Endothelial cell (in vitro differentiated cells): ENCODE measurements at regions not wholly inside any gene's neighbourhood (a gene's known extent, or its start where the extent isn't known, plus 50 kb on each side); places are given as distances from the start of the nearest gene placed in this dataset.

ENCODE experiments used
- DNase-seq: peaks from one replicate; pipeline ENCODE4 v3.0.0; 2021; ENCODE audit warnings: low spot score
- H3K27ac Mint-ChIP-seq: one replicate; pipeline ENCODE4 v1.8.0; 2021; ENCODE audit warnings: mixed read lengths, inconsistent platforms; ENCODE audit not compliant: unreplicated experiment
- H3K27me3 Mint-ChIP-seq: one replicate; pipeline ENCODE4 v1.8.0; 2021; ENCODE audit warnings: mild to moderate bottlenecking, moderate library complexity, mixed read lengths, inconsistent platforms; ENCODE audit not compliant: unreplicated experiment
- H3K36me3 Mint-ChIP-seq: one replicate; pipeline ENCODE4 v1.8.0; 2021; ENCODE audit warnings: mild to moderate bottlenecking, low read depth, mixed read lengths, inconsistent platforms; ENCODE audit not compliant: unreplicated experiment
- H3K4me1 Mint-ChIP-seq: one replicate; pipeline ENCODE4 v1.8.0; 2021; ENCODE audit warnings: mild to moderate bottlenecking, mixed read lengths, inconsistent platforms; ENCODE audit not compliant: unreplicated experiment
- H3K4me3 Mint-ChIP-seq: one replicate; pipeline ENCODE4 v1.8.0; 2021; ENCODE audit warnings: mild to moderate bottlenecking, mixed read lengths, inconsistent platforms; ENCODE audit not compliant: unreplicated experiment
- H3K9me3 Mint-ChIP-seq: one replicate; pipeline ENCODE4 v1.8.0; 2021; ENCODE audit warnings: mixed read lengths, inconsistent platforms; ENCODE audit not compliant: unreplicated experiment
- CTCF ChIP-seq: fragments of 200-600 bp; sonication (generic); IDR thresholded peaks from one replicate; pipeline ENCODE4 v1.5.0; 2021; ENCODE audit warnings: antibody characterized with exemption; ENCODE audit not compliant: unreplicated experiment

- no peaks in the 10 kb centered on the region for H3K27me3 Mint-ChIP-seq
- peaks cover 7% of the 10 kb centered on the region for H3K9me3 Mint-ChIP-seq
- no peak overlapping the region for H3K27ac Mint-ChIP-seq
- DNase-seq = no peak
- TF ChIP-seq CTCF = no peak
- no peaks in the 10 kb centered on the region for H3K36me3 Mint-ChIP-seq
- no peaks in the 10 kb centered on the region for H3K4me1 Mint-ChIP-seq
- H3K4me3 Mint-ChIP-seq = no peak overlapping the region
Observed at GRCh38 chr2:52502476-52502860, 1265.1 kb upstream of the CHAC2 start.

GRCh38 chr2:52501715-52502475 lies 1265.7 kb upstream of the CHAC2 start:
- DNase-seq = no peak
- Mint-ChIP-seq H3K27me3 (no peaks in the 10 kb centered on the region), H3K4me1 (no peaks in the 10 kb centered on the region), H3K9me3 (peaks cover 7% of the 10 kb centered on the region), H3K27ac (no peak overlapping the region), H3K36me3 (peaks cover 3% of the 10 kb centered on the region), H3K4me3 (no peak overlapping the region)
- TF ChIP-seq CTCF = no peak

- no peak for TF ChIP-seq CTCF
- peaks cover 4% of the 10 kb centered on the region for H3K36me3 Mint-ChIP-seq
- H3K9me3 Mint-ChIP-seq = peaks cover 7% of the 10 kb centered on the region
- no peak for DNase-seq
- H3K4me3 Mint-ChIP-seq = no peak overlapping the region
- H3K27ac Mint-ChIP-seq = no peak overlapping the region
- no peaks in the 10 kb centered on the region for H3K27me3 Mint-ChIP-seq
- no peaks in the 10 kb centered on the region for H3K4me1 Mint-ChIP-seq
Observed at GRCh38 chr2:52500561-52500960, 1267.0 kb upstream of the CHAC2 start.

GRCh38 chr2:52498077-52498750 lies 1269.4 kb upstream of the CHAC2 start:
- TF ChIP-seq CTCF = no peak
- Mint-ChIP-seq H3K36me3 (peaks cover 4% of the 10 kb centered on the region), H3K27me3 (no peaks in the 10 kb centered on the region), H3K9me3 (peaks cover 7% of the 10 kb centered on the region), H3K4me1 (no peaks in the 10 kb centered on the region), H3K4me3 (no peak overlapping the region), H3K27ac (no peak overlapping the region)
- no peak for DNase-seq

GRCh38 chr2:52495816-52496215 lies 1271.8 kb upstream of the CHAC2 start:
- H3K4me1 Mint-ChIP-seq = no peaks in the 10 kb centered on the region
- peaks cover 4% of the 10 kb centered on the region for H3K36me3 Mint-ChIP-seq
- no peak overlapping the region for H3K4me3 Mint-ChIP-seq
- DNase-seq = no peak
- no peaks in the 10 kb centered on the region for H3K27me3 Mint-ChIP-seq
- no peak for TF ChIP-seq CTCF
- peaks cover 7% of the 10 kb centered on the region for H3K9me3 Mint-ChIP-seq
- no peak overlapping the region for H3K27ac Mint-ChIP-seq
